ENCODE measurements at regions not wholly inside any gene's neighbourhood (a gene's known extent, or its start where the extent isn't known, plus 50 kb on each side); places are given as distances from the start of the nearest gene placed in this dataset.
"Not testable (repeated sequence)": the region's sequence is repeated elsewhere in the genome, so short reads cannot be mapped to it uniquely, and the experiment has no call there.

GRCh38 chr10:45163315-45163975 lies 152.0 kb downstream of the OR13A1 start:
- no peak for DNase-seq (ENCODE audit: low read depth)
- TF ChIP-seq, protein P1, sequence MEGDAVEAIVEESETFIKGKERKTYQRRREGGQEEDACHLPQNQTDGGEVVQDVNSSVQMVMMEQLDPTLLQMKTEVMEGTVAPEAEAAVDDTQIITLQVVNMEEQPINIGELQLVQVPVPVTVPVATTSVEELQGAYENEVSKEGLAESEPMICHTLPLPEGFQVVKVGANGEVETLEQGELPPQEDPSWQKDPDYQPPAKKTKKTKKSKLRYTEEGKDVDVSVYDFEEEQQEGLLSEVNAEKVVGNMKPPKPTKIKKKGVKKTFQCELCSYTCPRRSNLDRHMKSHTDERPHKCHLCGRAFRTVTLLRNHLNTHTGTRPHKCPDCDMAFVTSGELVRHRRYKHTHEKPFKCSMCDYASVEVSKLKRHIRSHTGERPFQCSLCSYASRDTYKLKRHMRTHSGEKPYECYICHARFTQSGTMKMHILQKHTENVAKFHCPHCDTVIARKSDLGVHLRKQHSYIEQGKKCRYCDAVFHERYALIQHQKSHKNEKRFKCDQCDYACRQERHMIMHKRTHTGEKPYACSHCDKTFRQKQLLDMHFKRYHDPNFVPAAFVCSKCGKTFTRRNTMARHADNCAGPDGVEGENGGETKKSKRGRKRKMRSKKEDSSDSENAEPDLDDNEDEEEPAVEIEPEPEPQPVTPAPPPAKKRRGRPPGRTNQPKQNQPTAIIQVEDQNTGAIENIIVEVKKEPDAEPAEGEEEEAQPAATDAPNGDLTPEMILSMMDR (IDR thresholded peaks at IDR 0.05; ENCODE audit: insufficient read depth, low read depth, low read length, missing control alignments): no peak
- H3K4me3 ChIP-seq (ENCODE audit: low read length): no peak overlapping the region

DNA sequence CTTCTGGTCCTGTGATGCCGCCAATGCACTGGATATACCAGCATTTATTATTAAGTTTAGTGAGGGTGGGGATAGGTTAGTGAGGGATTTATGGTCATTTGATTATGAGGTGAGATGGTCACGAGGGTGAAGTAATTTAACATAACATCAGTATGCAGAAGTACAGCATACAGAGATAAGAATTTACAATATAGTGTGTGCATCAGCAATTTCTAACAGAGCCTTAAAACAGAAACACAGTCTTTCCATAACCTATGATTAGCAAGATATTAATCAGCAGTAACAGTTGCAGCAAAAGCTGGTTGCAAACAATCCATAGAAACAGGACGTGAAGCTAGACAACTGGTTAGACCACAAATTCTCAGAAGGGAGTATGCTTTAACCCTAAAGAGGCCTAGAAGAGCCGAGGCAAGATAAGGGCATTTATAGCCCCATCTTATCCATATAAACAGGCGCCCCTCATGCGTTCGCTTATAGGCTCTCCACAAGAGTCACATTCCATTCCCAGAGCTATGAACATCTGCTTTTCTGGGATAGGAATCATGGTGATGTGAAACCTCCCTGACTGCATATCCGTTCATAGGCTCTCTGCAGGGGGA lies 139.8 kb downstream of the OR13A1 start:
- DNase-seq (ENCODE audit: low read depth); H3K4me3 ChIP-seq (ENCODE audit: low read length): not testable (repeated sequence)

- no peak overlapping the region for H3K4me3 ChIP-seq (ENCODE audit: low read length)
- TF ChIP-seq, protein P1 (IDR thresholded peaks at IDR 0.05; ENCODE audit: insufficient read depth, low read depth, low read length, missing control alignments): no peak
- no peak for DNase-seq (ENCODE audit: low read depth)
Observed at GRCh38 chr10:45179691-45180090, 135.7 kb downstream of the OR13A1 start.

DNA sequence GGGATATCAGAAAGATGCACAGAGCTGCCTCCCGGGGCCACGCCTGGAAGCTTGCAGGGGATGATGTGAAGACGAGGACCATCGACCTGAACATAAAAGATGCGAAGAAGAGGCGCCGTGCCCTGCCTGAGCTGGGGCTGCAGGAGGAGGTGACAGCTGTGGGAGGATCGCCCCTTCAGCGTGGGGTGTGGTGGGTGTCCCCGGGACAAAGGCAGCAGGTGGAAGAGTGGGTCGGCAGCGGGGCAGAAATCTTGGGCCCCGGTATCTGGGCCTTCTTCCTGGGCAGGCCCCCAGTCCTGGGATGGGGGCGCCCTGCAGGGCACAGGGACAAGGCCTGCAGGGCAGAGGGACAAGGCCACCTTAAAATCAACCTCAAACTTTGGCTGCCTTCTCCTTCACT lies 134.9 kb downstream of the OR13A1 start:
- H3K4me3 ChIP-seq (ENCODE audit: low read length): no peak overlapping the region
- TF ChIP-seq, protein P1 (IDR thresholded peaks at IDR 0.05; ENCODE audit: insufficient read depth, low read depth, low read length, missing control alignments): no peak
- DNase-seq (ENCODE audit: low read depth): no peak

DNA sequence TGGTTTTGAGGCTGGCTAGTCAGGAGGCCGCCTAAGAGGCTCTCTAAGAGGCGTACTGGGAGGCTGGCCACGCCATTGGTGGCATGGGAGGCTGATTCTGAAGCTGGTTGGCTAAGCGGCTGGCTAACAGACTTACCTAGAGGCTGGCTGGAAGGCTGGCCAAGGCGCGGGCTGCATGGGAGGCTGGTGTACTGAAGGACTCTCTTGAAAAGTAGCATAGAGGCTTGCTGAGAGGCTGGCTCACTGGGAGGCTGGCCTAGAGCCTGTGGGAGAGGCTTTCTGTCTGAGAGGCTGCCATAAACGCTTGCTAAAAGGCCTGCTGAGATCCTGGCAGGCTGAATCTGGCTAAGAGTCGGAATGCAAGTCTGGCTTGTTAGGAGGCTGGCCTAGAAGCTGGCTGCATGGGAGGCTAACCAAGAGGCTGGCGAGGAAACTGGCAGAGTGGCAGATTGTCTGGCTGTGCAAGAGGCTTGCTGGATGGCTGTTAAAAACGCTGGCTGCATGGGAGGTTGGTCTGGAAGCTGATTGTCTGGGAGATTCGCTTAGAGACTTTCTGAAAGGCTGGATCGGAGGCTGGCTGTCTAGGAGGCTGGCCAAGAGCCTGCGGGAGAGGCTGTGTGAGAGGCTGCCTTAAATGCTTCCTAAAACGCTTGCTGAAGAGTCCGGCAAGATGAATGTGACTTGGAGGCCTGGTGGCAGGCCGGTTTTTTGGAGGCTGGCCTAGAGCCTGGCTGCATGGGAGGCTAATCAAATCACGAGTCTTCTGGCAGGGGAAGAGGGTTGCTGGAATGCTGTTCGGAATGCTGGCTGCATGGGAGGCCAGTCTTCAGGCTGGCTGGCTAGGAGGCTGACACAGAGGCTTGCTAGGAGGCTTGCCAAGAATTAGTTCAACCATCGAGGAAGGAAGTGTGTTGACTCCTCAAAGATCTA lies 134.2 kb downstream of the OR13A1 start:
- TF ChIP-seq, protein P1 (IDR thresholded peaks at IDR 0.05; ENCODE audit: insufficient read depth, low read depth, low read length, missing control alignments): no peak
- DNase-seq (ENCODE audit: low read depth): no peak
- H3K4me3 ChIP-seq (ENCODE audit: low read length): no peak overlapping the region

- TF ChIP-seq, protein P1 (IDR thresholded peaks at IDR 0.05; ENCODE audit: insufficient read depth, low read depth, low read length, missing control alignments): no peak
- no peak for DNase-seq (ENCODE audit: low read depth)
- no peak overlapping the region for H3K4me3 ChIP-seq (ENCODE audit: low read length)
Observed at GRCh38 chr10:45183174-45183573, 132.2 kb downstream of the OR13A1 start.

- TF ChIP-seq, protein P1 (IDR thresholded peaks at IDR 0.05; ENCODE audit: insufficient read depth, low read depth, low read length, missing control alignments): no peak
- no peak for DNase-seq (ENCODE audit: low read depth)
Observed at GRCh38 chr10:45197816-45198485, 117.5 kb downstream of the OR13A1 start.

More at GRCh38 chr10:45197816-45198485, 117.5 kb downstream of the OR13A1 start:
- no peak overlapping the region for H3K4me3 ChIP-seq (ENCODE audit: low read length)
